Naive B cell (primary cell): ENCODE measurements at regions not wholly inside any gene's neighbourhood (a gene's known extent, or its start where the extent isn't known, plus 50 kb on each side); places are given as distances from the start of the nearest gene placed in this dataset.

Source experiments
- ATAC-seq, 2 donors: fragments of 150-1000 bp; cut with Tn5 transposase; 2 replicates each; pipeline ENCODE4 v1.10.0; 2021; ENCODE audit warnings: low read depth in 2 of 2, mild to moderate bottlenecking in 2 of 2, moderate library complexity in 2 of 2
- DNase-seq: peaks from one replicate; pipeline ENCODE4 v3.0.0; 2022
- H3K27ac Mint-ChIP-seq, 6 donors: one replicate each; pipeline ENCODE4 v1.8.0; 2020 to 2022; ENCODE audit warnings: mild to moderate bottlenecking in 6 of 6, mixed read lengths in 6 of 6, moderate library complexity in 5 of 6, inconsistent platforms in 2 of 6
- H3K27me3 Mint-ChIP-seq, 3 donors: one replicate each; pipeline ENCODE4 v1.8.0; 2021 to 2022; ENCODE audit warnings: mixed read lengths in 3 of 3, mild to moderate bottlenecking in 1 of 3
- H3K36me3 Mint-ChIP-seq, 2 donors: one replicate each; pipeline ENCODE4 v1.8.0; 2020 to 2022; ENCODE audit warnings: mixed read lengths in 2 of 2, inconsistent platforms in 1 of 2, mild to moderate bottlenecking in 1 of 2
- H3K4me1 Mint-ChIP-seq, 3 donors: one replicate each; pipeline ENCODE4 v1.8.0; 2020 to 2022; ENCODE audit warnings: mixed read lengths in 3 of 3, inconsistent platforms in 1 of 3, mild to moderate bottlenecking in 1 of 3, moderate library complexity in 1 of 3
- H3K4me3 Mint-ChIP-seq, 8 donors: one replicate each; pipeline ENCODE4 v1.8.0; 2020 to 2022; ENCODE audit warnings: mild to moderate bottlenecking in 8 of 8, mixed read lengths in 8 of 8, moderate library complexity in 8 of 8, inconsistent platforms in 2 of 8
- H3K9me3 Mint-ChIP-seq, 7 donors: one replicate each; pipeline ENCODE4 v1.8.0; 2020 to 2022; ENCODE audit warnings: mixed read lengths in 7 of 7, mild to moderate bottlenecking in 5 of 7, inconsistent platforms in 2 of 7, moderate library complexity in 1 of 7

GRCh38 chr12:87766044-87766443 is 263.2 kb downstream of the C12orf50 start:
- H3K27ac Mint-ChIP-seq, result no peak overlapping the region
- H3K9me3 Mint-ChIP-seq, result no peaks in the 10 kb centered on the region
- no peaks in the 10 kb centered on the region for H3K27me3 Mint-ChIP-seq
- no peak overlapping the region for H3K4me3 Mint-ChIP-seq
- H3K36me3 Mint-ChIP-seq, result no peaks in the 10 kb centered on the region
- ATAC-seq, result no peak
- H3K4me1 Mint-ChIP-seq, result no peaks in the 10 kb centered on the region
- no peak for DNase-seq

GRCh38 chr12:87760943-87761342 is 268.3 kb downstream of the C12orf50 start:
- ATAC-seq, result no peak
- H3K9me3 Mint-ChIP-seq, result peaks cover 0 to 5% (median 0%) of the 10 kb centered on the region in 7 donors
- no peaks in the 10 kb centered on the region for H3K36me3 Mint-ChIP-seq
- no peak for DNase-seq
- H3K4me1 Mint-ChIP-seq, result no peaks in the 10 kb centered on the region
- no peaks in the 10 kb centered on the region for H3K27me3 Mint-ChIP-seq
- H3K27ac Mint-ChIP-seq, result no peak overlapping the region
- no peak overlapping the region for H3K4me3 Mint-ChIP-seq

- ATAC-seq (no peak), DNase-seq (no peak)
- Mint-ChIP-seq H3K4me1 (no peaks in the 10 kb centered on the region), H3K9me3 (peaks cover 0 to 10% (median 0%) of the 10 kb centered on the region in 7 donors), H3K27ac (no peak overlapping the region), H3K36me3 (no peaks in the 10 kb centered on the region), H3K27me3 (no peaks in the 10 kb centered on the region), H3K4me3 (no peak overlapping the region)
Observed at GRCh38 chr12:87758271-87758670, 270.9 kb downstream of the C12orf50 start.

- H3K4me1 Mint-ChIP-seq, result no peaks in the 10 kb centered on the region
- H3K36me3 Mint-ChIP-seq, result no peaks in the 10 kb centered on the region
- DNase-seq (no peak), ATAC-seq (no peak)
- H3K27me3 Mint-ChIP-seq, result no peaks in the 10 kb centered on the region
- H3K4me3 Mint-ChIP-seq, result no peak overlapping the region
- peaks cover 0 to 10% (median 0%) of the 10 kb centered on the region in 7 donors for H3K9me3 Mint-ChIP-seq
- H3K27ac Mint-ChIP-seq, result peak overlapping the region in 1 of 6 donors; percentile 27
Observed at GRCh38 chr12:87756721-87757120, 272.5 kb downstream of the C12orf50 start.

- DNase-seq (no peak), ATAC-seq (no peak)
- no peak overlapping the region for H3K4me3 Mint-ChIP-seq
- H3K27me3 Mint-ChIP-seq, result no peaks in the 10 kb centered on the region
- H3K9me3 Mint-ChIP-seq, result peaks cover 0 to 10% (median 0%) of the 10 kb centered on the region in 7 donors
- H3K36me3 Mint-ChIP-seq, result no peaks in the 10 kb centered on the region
- no peak overlapping the region for H3K27ac Mint-ChIP-seq
- H3K4me1 Mint-ChIP-seq, result no peaks in the 10 kb centered on the region
Observed at GRCh38 chr12:87756111-87756510, 273.1 kb downstream of the C12orf50 start.

- peaks cover 0 to 5% (median 0%) of the 10 kb centered on the region in 7 donors for H3K9me3 Mint-ChIP-seq
- ATAC-seq (no peak), DNase-seq (no peak)
- no peak overlapping the region for H3K27ac Mint-ChIP-seq
- no peaks in the 10 kb centered on the region for H3K36me3 Mint-ChIP-seq
- H3K4me3 Mint-ChIP-seq, result no peak overlapping the region
- no peaks in the 10 kb centered on the region for H3K4me1 Mint-ChIP-seq
- H3K27me3 Mint-ChIP-seq, result no peaks in the 10 kb centered on the region
Observed at GRCh38 chr12:87728931-87729593, 300.1 kb downstream of the C12orf50 start.

GRCh38 chr12:87720967-87721366 is 308.2 kb downstream of the C12orf50 start:
- no peak for DNase-seq
- ATAC-seq, result no peak
- Mint-ChIP-seq H3K4me1 (no peaks in the 10 kb centered on the region), H3K9me3 (peaks cover 0 to 11% (median 2%) of the 10 kb centered on the region in 7 donors), H3K27ac (no peak overlapping the region), H3K27me3 (no peaks in the 10 kb centered on the region), H3K4me3 (no peak overlapping the region), H3K36me3 (no peaks in the 10 kb centered on the region)

- no peaks in the 10 kb centered on the region for H3K36me3 Mint-ChIP-seq
- no peak overlapping the region for H3K27ac Mint-ChIP-seq
- H3K4me1 Mint-ChIP-seq, result no peaks in the 10 kb centered on the region
- no peaks in the 10 kb centered on the region for H3K27me3 Mint-ChIP-seq
- no peak for DNase-seq
- no peak for ATAC-seq
- H3K4me3 Mint-ChIP-seq, result no peak overlapping the region
- peaks cover 0 to 8% (median 2%) of the 10 kb centered on the region in 7 donors for H3K9me3 Mint-ChIP-seq
Observed at GRCh38 chr12:87704374-87704773, 324.8 kb downstream of the C12orf50 start.

- H3K9me3 Mint-ChIP-seq, result peaks cover 0 to 13% (median 3%) of the 10 kb centered on the region in 7 donors
- no peaks in the 10 kb centered on the region for H3K36me3 Mint-ChIP-seq
- no peak overlapping the region for H3K4me3 Mint-ChIP-seq
- no peak for ATAC-seq
- no peaks in the 10 kb centered on the region for H3K4me1 Mint-ChIP-seq
- DNase-seq, result no peak
- H3K27me3 Mint-ChIP-seq, result no peaks in the 10 kb centered on the region
- H3K27ac Mint-ChIP-seq, result no peak overlapping the region
Observed at GRCh38 chr12:87690236-87690810, 338.9 kb downstream of the C12orf50 start.

GRCh38 chr12:87689196-87689595 is 340.0 kb downstream of the C12orf50 start:
- Mint-ChIP-seq H3K27ac (no peak overlapping the region), H3K9me3 (peaks cover 0 to 17% (median 3%) of the 10 kb centered on the region in 7 donors), H3K4me3 (no peak overlapping the region), H3K4me1 (no peaks in the 10 kb centered on the region), H3K36me3 (no peaks in the 10 kb centered on the region), H3K27me3 (no peaks in the 10 kb centered on the region)
- ATAC-seq, result no peak
- no peak for DNase-seq

- Mint-ChIP-seq H3K4me1 (no peaks in the 10 kb centered on the region), H3K9me3 (peaks cover 0 to 11% (median 0%) of the 10 kb centered on the region in 7 donors), H3K4me3 (no peak overlapping the region), H3K36me3 (no peaks in the 10 kb centered on the region), H3K27me3 (no peaks in the 10 kb centered on the region), H3K27ac (no peak overlapping the region)
- DNase-seq (no peak), ATAC-seq (no peak)
Observed at GRCh38 chr12:87687362-87687761, 341.8 kb downstream of the C12orf50 start.

- no peak for ATAC-seq
- no peak overlapping the region for H3K4me3 Mint-ChIP-seq
- H3K27ac Mint-ChIP-seq, result peak overlapping the region in 1 of 6 donors; percentile 27
- H3K36me3 Mint-ChIP-seq, result no peaks in the 10 kb centered on the region
- DNase-seq, result no peak
- no peaks in the 10 kb centered on the region for H3K27me3 Mint-ChIP-seq
- no peaks in the 10 kb centered on the region for H3K4me1 Mint-ChIP-seq
- peaks cover 0 to 11% (median 0%) of the 10 kb centered on the region in 7 donors for H3K9me3 Mint-ChIP-seq
Observed at GRCh38 chr12:87685696-87686095, 343.5 kb downstream of the C12orf50 start.

GRCh38 chr12:87679251-87679650 is 349.9 kb downstream of the C12orf50 start:
- Mint-ChIP-seq H3K27ac (no peak overlapping the region), H3K36me3 (no peaks in the 10 kb centered on the region), H3K4me1 (no peaks in the 10 kb centered on the region), H3K27me3 (no peaks in the 10 kb centered on the region), H3K9me3 (peaks cover 0 to 5% (median 0%) of the 10 kb centered on the region in 7 donors), H3K4me3 (no peak overlapping the region)
- DNase-seq, result no peak
- ATAC-seq, result no peak

- DNase-seq, result no peak
Observed at GRCh38 chr12:87678453-87678852, 350.7 kb downstream of the C12orf50 start.

More at GRCh38 chr12:87678453-87678852, 350.7 kb downstream of the C12orf50 start:
- Mint-ChIP-seq H3K27me3 (no peaks in the 10 kb centered on the region), H3K4me3 (no peak overlapping the region), H3K9me3 (peaks cover 0 to 4% (median 0%) of the 10 kb centered on the region in 7 donors), H3K36me3 (no peaks in the 10 kb centered on the region), H3K27ac (no peak overlapping the region), H3K4me1 (no peaks in the 10 kb centered on the region)
- ATAC-seq, result no peak
